B cell (primary cell): ENCODE measurements at regions not wholly inside any gene's neighbourhood (a gene's known extent, or its start where the extent isn't known, plus 50 kb on each side); places are given as distances from the start of the nearest gene placed in this dataset.

Experiments used
- EZH2 ChIP-seq: IDR thresholded peaks from 2 replicates; pipeline ENCODE4 v1.6.1; 2012; ENCODE audit warnings: borderline replicate concordance, low read depth, mild to moderate bottlenecking, moderate library complexity, low read length; ENCODE audit not compliant: insufficient read depth, poor library complexity, severe bottlenecking
- TF ChIP-seq, protein P1 (sequence below): fragments of 200-600 bp; IDR thresholded peaks from one replicate; pipeline ENCODE4 v1.8.0; 2022; ENCODE audit warnings: antibody characterized with exemption, mild to moderate bottlenecking

DNA sequence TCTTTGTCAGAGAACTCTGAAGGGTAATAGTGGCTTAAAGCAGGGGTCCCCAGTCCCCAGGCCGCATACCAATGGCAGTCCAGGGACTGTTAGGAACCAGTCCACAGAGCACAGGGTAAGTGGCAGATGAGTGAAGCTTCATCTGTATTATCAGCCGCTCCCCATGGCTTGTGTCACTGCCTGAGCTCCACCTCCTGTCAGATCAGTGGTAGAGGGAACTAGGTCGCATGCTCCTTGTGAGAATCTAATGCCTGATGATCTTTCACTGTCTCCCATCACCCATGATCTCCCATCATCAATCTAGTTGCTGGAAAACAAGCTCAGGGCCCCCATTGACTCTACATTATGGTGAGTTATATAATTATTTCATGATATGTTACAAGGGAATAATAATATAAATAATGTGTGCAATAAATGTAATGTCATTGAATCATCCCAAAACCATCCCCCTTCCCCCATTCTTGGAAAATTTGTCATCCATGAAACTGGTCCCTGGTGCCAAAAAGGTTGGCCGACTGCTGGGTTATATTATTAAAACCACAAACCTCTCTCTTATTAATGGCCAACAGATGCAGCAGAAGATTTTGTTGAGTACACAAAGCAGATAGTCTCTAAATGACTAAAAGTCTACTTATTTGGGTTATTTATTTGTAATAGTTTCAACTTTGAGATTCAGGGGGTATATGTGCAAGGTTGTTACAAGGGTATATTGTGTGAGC is 782.7 kb downstream of the CDH11 start:
- TF ChIP-seq, protein P1, sequence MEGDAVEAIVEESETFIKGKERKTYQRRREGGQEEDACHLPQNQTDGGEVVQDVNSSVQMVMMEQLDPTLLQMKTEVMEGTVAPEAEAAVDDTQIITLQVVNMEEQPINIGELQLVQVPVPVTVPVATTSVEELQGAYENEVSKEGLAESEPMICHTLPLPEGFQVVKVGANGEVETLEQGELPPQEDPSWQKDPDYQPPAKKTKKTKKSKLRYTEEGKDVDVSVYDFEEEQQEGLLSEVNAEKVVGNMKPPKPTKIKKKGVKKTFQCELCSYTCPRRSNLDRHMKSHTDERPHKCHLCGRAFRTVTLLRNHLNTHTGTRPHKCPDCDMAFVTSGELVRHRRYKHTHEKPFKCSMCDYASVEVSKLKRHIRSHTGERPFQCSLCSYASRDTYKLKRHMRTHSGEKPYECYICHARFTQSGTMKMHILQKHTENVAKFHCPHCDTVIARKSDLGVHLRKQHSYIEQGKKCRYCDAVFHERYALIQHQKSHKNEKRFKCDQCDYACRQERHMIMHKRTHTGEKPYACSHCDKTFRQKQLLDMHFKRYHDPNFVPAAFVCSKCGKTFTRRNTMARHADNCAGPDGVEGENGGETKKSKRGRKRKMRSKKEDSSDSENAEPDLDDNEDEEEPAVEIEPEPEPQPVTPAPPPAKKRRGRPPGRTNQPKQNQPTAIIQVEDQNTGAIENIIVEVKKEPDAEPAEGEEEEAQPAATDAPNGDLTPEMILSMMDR: no peak
- no peak for TF ChIP-seq EZH2
